GM12864 (cell line): ENCODE measurements at regions not wholly inside any gene's neighbourhood (a gene's known extent, or its start where the extent isn't known, plus 50 kb on each side); places are given as distances from the start of the nearest gene placed in this dataset.

Experiments used
- DNase-seq: peaks from one replicate; pipeline ENCODE4 v3.0.0-alpha.2; 2011; ENCODE audit warnings: low read depth
- H3K4me3 ChIP-seq: 2 replicates; pipeline ENCODE4 v1.5.1; 2011; ENCODE audit warnings: mild to moderate bottlenecking, low read depth, low read length, control low read depth
- CTCF ChIP-seq: IDR thresholded peaks from 2 replicates; pipeline ENCODE4 v1.5.1; 2011; ENCODE audit warnings: low read depth, mild to moderate bottlenecking, moderate library complexity, low read length, control low read depth, inconsistent platforms; ENCODE audit errors: missing control alignments

- no peak for DNase-seq
- H3K4me3 ChIP-seq = no peak overlapping the region
- TF ChIP-seq CTCF = no peak
Measured at GRCh38 chr12:127548123-127548553, 718.8 kb upstream of the TMEM132C start.

- no peak for TF ChIP-seq CTCF
- no peak overlapping the region for H3K4me3 ChIP-seq
- no peak for DNase-seq
Measured at GRCh38 chr12:127550271-127550670, 716.7 kb upstream of the TMEM132C start.

- DNase-seq = no peak
- no peak overlapping the region for H3K4me3 ChIP-seq
- TF ChIP-seq CTCF = no peak
Measured at GRCh38 chr12:127552838-127553237, 714.1 kb upstream of the TMEM132C start.

GRCh38 chr12:127555071-127555470 is 711.9 kb upstream of the TMEM132C start:
- H3K4me3 ChIP-seq = no peak overlapping the region
- TF ChIP-seq CTCF = no peak
- DNase-seq = no peak

GRCh38 chr12:127556231-127556886 is 710.6 kb upstream of the TMEM132C start:
- H3K4me3 ChIP-seq = no peak overlapping the region
- DNase-seq = no peak
- no peak for TF ChIP-seq CTCF

GRCh38 chr12:127558361-127558760 is 708.6 kb upstream of the TMEM132C start:
- H3K4me3 ChIP-seq = no peak overlapping the region
- TF ChIP-seq CTCF = no peak
- no peak for DNase-seq
